HCT116 (cell line): ENCODE measurements at regions not wholly inside any gene's neighbourhood (a gene's known extent, or its start where the extent isn't known, plus 50 kb on each side); places are given as distances from the start of the nearest gene placed in this dataset.

Experiments
- ATAC-seq: fragments of 200-7000 bp; cut with Tn5 transposase; 2 replicates; pipeline ENCODE4 v1.9.1; 2020; ENCODE audit warnings: mild to moderate bottlenecking, moderate library complexity
- BruUV-seq: library from RNA; stranded (reverse); fragments of 400-500 nt; replicated peaks from 2 replicates; lab custom pipeline; 2021; lab: Mats Ljungman, UMichigan
- CTCF ChIA-PET: fragments of 300-600 bp; sonication (Branson Sonifier 250); formaldehyde crosslinking; loops from one replicate; lab custom pipeline; 2021; ENCODE audit warnings: antibody characterized with exemption; lab: Charles Lee
- POLR2A ChIA-PET: fragments of 300-600, 350-600 bp; sonication (Branson Sonifier 250); formaldehyde crosslinking; loops from one replicate; lab custom pipeline; 2021; ENCODE audit warnings: antibody characterized with exemption; lab: Charles Lee
- RAD21 ChIA-PET, 2 experiments: fragments of 300-600 bp; sonication (Branson Sonifier 250); formaldehyde crosslinking; loops; one replicate each; lab custom pipeline; 2023; ENCODE audit warnings: low total read pairs in 2 of 2; ENCODE audit not compliant: uncharacterized antibody in 2 of 2, unreplicated experiment in 2 of 2, low non-redundant PET in 1 of 2; lab: Charles Lee
- DNase-seq: peaks from one replicate; pipeline ENCODE4 v3.0.0-alpha.2; 2010; ENCODE audit warnings: low read depth, low spot score
- H2AFZ ChIP-seq: fragments of 200-600 bp; shearing (Covaris generic), sonication (generic); 2 replicates; pipeline ENCODE4 v1.6.1; 2017; ENCODE audit warnings: low read depth, mixed run types, mixed read lengths, antibody characterized with exemption, low read length; ENCODE audit not compliant: poor library complexity, severe bottlenecking
- H3K27ac ChIP-seq: 2 replicates; pipeline ENCODE4 v1.5.1; 2012; ENCODE audit warnings: low read depth, low read length
- H3K27me3 ChIP-seq: fragments of 200-600 bp; sonication (generic); 2 replicates; pipeline ENCODE4 v1.6.1; 2016; ENCODE audit warnings: mixed run types, low read length, mixed read lengths; ENCODE audit not compliant: insufficient read depth
- H3K36me3 ChIP-seq, 2 experiments: fragments of 200-500 bp in 1 of 2; fragments of 200-600 bp in 1 of 2; sonication (Bioruptor generic) in 1 of 2; sonication (generic) in 1 of 2; 2 replicates each; pipeline versions ENCODE4 v1.5.1 to v1.6.1; 2014 to 2016; ENCODE audit warnings: low read length in 2 of 2, inconsistent platforms in 1 of 2, mixed read lengths in 1 of 2, mixed run types in 1 of 2; ENCODE audit not compliant: insufficient read depth in 2 of 2, control insufficient read depth in 1 of 2
- H3K4me1 ChIP-seq, 2 experiments: fragments of 200-600 bp in 1 of 2; sonication (generic) in 1 of 2; 2 replicates each; pipeline versions ENCODE4 v1.5.1 to v1.6.1; 2012 to 2017; ENCODE audit warnings: low read length in 2 of 2, inconsistent platforms in 1 of 2, mild to moderate bottlenecking in 1 of 2, mixed read lengths in 1 of 2, mixed run types in 1 of 2, moderate library complexity in 1 of 2; ENCODE audit not compliant: insufficient read depth in 2 of 2, control insufficient read depth in 1 of 2
- H3K4me2 ChIP-seq: fragments of 200-600 bp; sonication (generic); 2 replicates; pipeline ENCODE4 v1.6.1; 2017; ENCODE audit warnings: mixed run types, low read length, mixed read lengths
- H3K4me3 ChIP-seq, 2 experiments: fragments of 200-600 bp in 1 of 2; sonication (generic) in 1 of 2; replicated peaks in 1 of 2; 2 replicates each; pipeline ENCODE4 v1.5.1; 2011 to 2016; ENCODE audit warnings: low read length in 2 of 2, control low read depth in 1 of 2, low read depth in 1 of 2, mild to moderate bottlenecking in 1 of 2, mixed read lengths in 1 of 2, mixed run types in 1 of 2
- H3K79me2 ChIP-seq: fragments of 200-600 bp; sonication (generic); 2 replicates; pipeline ENCODE4 v1.6.1; 2017; ENCODE audit warnings: mild to moderate bottlenecking, mixed run types, low read length, moderate library complexity, mixed read lengths; ENCODE audit not compliant: insufficient read depth
- H3K9ac ChIP-seq: fragments of 200-600 bp; sonication (generic); 2 replicates; pipeline ENCODE4 v1.6.1; 2016; ENCODE audit warnings: low read length, mixed read lengths
- H3K9me2 ChIP-seq: fragments of 200-600 bp; sonication (generic), shearing (Covaris generic); 2 replicates; pipeline ENCODE4 v1.6.1; 2017; ENCODE audit warnings: mixed run types, mild to moderate bottlenecking, moderate library complexity; ENCODE audit not compliant: insufficient read depth
- H3K9me3 ChIP-seq, 2 experiments: fragments of 200-500 bp in 1 of 2; fragments of 200-600 bp in 1 of 2; sonication (Bioruptor generic) in 1 of 2; sonication (generic) in 1 of 2; 2 replicates each; pipeline ENCODE4 v1.6.1; 2014 to 2017; ENCODE audit warnings: low read length in 2 of 2, mixed read lengths in 2 of 2, inconsistent platforms in 1 of 2, low read depth in 1 of 2, mild to moderate bottlenecking in 1 of 2, mixed run types in 1 of 2, moderate library complexity in 1 of 2; ENCODE audit not compliant: control insufficient read depth in 1 of 2, insufficient read depth in 1 of 2
- H4K20me1 ChIP-seq: fragments of 200-600 bp; sonication (generic), shearing (Covaris generic); 2 replicates; pipeline ENCODE4 v1.6.1; 2017; ENCODE audit warnings: mixed run types, mild to moderate bottlenecking, moderate library complexity; ENCODE audit not compliant: insufficient read depth
- CBX3 ChIP-seq: IDR thresholded peaks from 2 replicates; pipeline ENCODE4 v1.6.1; 2012; ENCODE audit warnings: low read depth
- CEBPB ChIP-seq: IDR thresholded peaks from 2 replicates; pipeline ENCODE4 v1.6.1; 2012; ENCODE audit warnings: low read depth
- EGR1 ChIP-seq: IDR thresholded peaks from 2 replicates; pipeline ENCODE4 v1.6.1; 2012; ENCODE audit warnings: low read depth
- EZH2phosphoT487 ChIP-seq: fragments of 200-600 bp; IDR thresholded peaks from 2 replicates; pipeline ENCODE4 v1.6.1; 2018; ENCODE audit warnings: antibody characterized with exemption, borderline replicate concordance
- JUND ChIP-seq: IDR thresholded peaks from 2 replicates; pipeline ENCODE4 v1.6.1; 2012
- POLR2A ChIP-seq: IDR thresholded peaks from 2 replicates; pipeline ENCODE4 v1.7.0; 2011; ENCODE audit warnings: borderline replicate concordance; ENCODE audit not compliant: insufficient read depth, insufficient read length; ENCODE audit errors: extremely low read depth
- SIN3A ChIP-seq: IDR thresholded peaks from 2 replicates; pipeline ENCODE4 v1.6.1; 2012; ENCODE audit warnings: low read depth
- SP1 ChIP-seq: IDR thresholded peaks from 2 replicates; pipeline ENCODE4 v1.6.1; 2012; ENCODE audit warnings: low read depth
- TCF7L2 ChIP-seq: IDR thresholded peaks from 2 replicates; pipeline ENCODE4 v1.7.0; 2011; ENCODE audit warnings: borderline replicate concordance, inconsistent platforms; ENCODE audit not compliant: insufficient read depth, insufficient read length; ENCODE audit errors: extremely low read depth
- YY1 ChIP-seq: IDR thresholded peaks from 2 replicates; pipeline ENCODE4 v1.6.1; 2011; ENCODE audit warnings: low read length, low read depth, moderate library complexity, mild to moderate bottlenecking; ENCODE audit not compliant: insufficient replicate concordance; ENCODE audit errors: extremely low read depth
- intact Hi-C: fragments of 100-400 bp; cut with micrococcal nuclease; formaldehyde crosslinking; loops from 2 replicates; pipeline ENCODE4 v1.10.0; 2022
- TF ChIP-seq, protein P1 (sequence below): IDR thresholded peaks from 2 replicates; pipeline ENCODE4 v1.6.1; 2012
- TF ChIP-seq, protein P2 (sequence below): IDR thresholded peaks from 2 replicates; pipeline ENCODE4 v1.6.1; 2012
- TF ChIP-seq, protein P3 (sequence below), 3 experiments: fragments of 200-600 bp in 1 of 3; sonication (generic) in 1 of 3; IDR thresholded peaks in 2 of 3; conservative IDR thresholded peaks in 1 of 3; 2 replicates each; pipeline ENCODE4 v1.5.1; 2012 to 2017; ENCODE audit warnings: low read depth in 2 of 3, low read length in 2 of 3, antibody characterized with exemption in 1 of 3, borderline replicate concordance in 1 of 3, control low read depth in 1 of 3, mild to moderate bottlenecking in 1 of 3, mixed read lengths in 1 of 3, mixed run types in 1 of 3, moderate library complexity in 1 of 3; ENCODE audit not compliant: insufficient read depth in 1 of 3

DNA sequence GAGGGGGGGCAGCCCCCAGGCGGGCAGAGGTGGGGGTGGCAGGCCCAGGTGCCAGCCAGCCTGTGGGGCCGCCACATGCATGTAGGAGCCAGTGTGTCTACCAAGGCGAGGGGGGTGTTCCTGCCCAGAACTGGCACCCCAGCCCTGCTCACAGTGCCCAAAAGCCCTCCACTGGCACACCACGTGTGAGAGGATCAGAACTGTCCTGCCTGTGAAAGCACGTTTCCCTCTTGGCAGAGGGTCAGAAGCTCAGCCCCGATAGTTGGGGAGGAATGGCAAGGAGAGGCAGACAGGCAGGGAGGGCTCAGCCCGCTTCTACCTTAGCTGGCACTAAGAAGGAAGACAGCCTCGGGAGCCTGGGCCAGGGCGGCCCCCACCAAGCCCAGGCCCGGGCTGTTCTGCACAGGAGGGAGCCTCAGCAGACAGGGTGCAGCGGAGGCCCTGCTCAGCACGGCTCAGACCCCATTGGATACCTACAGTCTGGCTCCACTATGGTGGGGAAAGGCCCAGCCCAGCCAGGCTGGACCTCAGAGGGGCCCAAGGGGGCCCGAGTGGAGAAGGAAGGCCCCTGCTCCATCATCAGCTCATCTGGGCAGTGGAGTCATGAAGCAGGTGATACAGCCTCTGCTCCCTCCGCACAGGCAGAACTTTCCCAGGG, 84.8 kb upstream of the LINGO1 start:
- no peaks in the 10 kb centered on the region for H3K36me3 ChIP-seq
- no peak overlapping the region for H3K4me2 ChIP-seq
- no peaks in the 10 kb centered on the region for H3K79me2 ChIP-seq
- ChIA-PET CTCF (no interaction called here), RAD21 (no interaction called here), POLR2A (no interaction called here)
- H4K20me1 ChIP-seq: no peaks in the 10 kb centered on the region
- H3K9me2 ChIP-seq: no peaks in the 10 kb centered on the region
- H3K27ac ChIP-seq: no peak overlapping the region
- no peaks in the 10 kb centered on the region for H3K27me3 ChIP-seq
- no peak overlapping the region for H3K9ac ChIP-seq
- no peak overlapping the region for H2AFZ ChIP-seq
- BruUV-seq: no TSS peak
- ATAC-seq: no peak
- DNase-seq: no peak
- TF ChIP-seq EZH2phosphoT487: no peak
- TF ChIP-seq SP1: no peak
- TF ChIP-seq, protein P1, sequence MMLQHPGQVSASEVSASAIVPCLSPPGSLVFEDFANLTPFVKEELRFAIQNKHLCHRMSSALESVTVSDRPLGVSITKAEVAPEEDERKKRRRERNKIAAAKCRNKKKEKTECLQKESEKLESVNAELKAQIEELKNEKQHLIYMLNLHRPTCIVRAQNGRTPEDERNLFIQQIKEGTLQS: no peak
- TF ChIP-seq SIN3A: no peak
- no peak for TF ChIP-seq YY1
- no peak for TF ChIP-seq POLR2A
- TF ChIP-seq CBX3: no peak
- TF ChIP-seq EGR1: no peak
- TF ChIP-seq TCF7L2: no peak
- TF ChIP-seq CEBPB: no peak
- TF ChIP-seq, protein P2, sequence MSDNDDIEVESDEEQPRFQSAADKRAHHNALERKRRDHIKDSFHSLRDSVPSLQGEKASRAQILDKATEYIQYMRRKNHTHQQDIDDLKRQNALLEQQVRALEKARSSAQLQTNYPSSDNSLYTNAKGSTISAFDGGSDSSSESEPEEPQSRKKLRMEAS: no peak
- TF ChIP-seq, protein P3, sequence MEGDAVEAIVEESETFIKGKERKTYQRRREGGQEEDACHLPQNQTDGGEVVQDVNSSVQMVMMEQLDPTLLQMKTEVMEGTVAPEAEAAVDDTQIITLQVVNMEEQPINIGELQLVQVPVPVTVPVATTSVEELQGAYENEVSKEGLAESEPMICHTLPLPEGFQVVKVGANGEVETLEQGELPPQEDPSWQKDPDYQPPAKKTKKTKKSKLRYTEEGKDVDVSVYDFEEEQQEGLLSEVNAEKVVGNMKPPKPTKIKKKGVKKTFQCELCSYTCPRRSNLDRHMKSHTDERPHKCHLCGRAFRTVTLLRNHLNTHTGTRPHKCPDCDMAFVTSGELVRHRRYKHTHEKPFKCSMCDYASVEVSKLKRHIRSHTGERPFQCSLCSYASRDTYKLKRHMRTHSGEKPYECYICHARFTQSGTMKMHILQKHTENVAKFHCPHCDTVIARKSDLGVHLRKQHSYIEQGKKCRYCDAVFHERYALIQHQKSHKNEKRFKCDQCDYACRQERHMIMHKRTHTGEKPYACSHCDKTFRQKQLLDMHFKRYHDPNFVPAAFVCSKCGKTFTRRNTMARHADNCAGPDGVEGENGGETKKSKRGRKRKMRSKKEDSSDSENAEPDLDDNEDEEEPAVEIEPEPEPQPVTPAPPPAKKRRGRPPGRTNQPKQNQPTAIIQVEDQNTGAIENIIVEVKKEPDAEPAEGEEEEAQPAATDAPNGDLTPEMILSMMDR (IDR thresholded peaks at IDR 0.05 in 2 of 3, conservative IDR thresholded peaks at IDR 0.05 in 1 of 3; ENCODE audit: borderline replicate concordance in 1 of 3, insufficient read depth in 1 of 3, low read depth in 2 of 3, low read length in 2 of 3): no peak
- no peak for TF ChIP-seq JUND
- H3K4me3 ChIP-seq: no peak overlapping the region
- intact Hi-C loops: no loop called here
- 0 out of 4 replicates have a peak, but pooled peaks cover 0 to 2% of the 10 kb centered on the region in 2 experiments for H3K4me1 ChIP-seq
- no peaks in the 10 kb centered on the region for H3K9me3 ChIP-seq
